HEK293 (cell line): ENCODE measurements at regions not wholly inside any gene's neighbourhood (a gene's known extent, or its start where the extent isn't known, plus 50 kb on each side); places are given as distances from the start of the nearest gene placed in this dataset.

ENCODE experiments used
- CTCF ChIA-PET: fragments of 350-600 bp; formaldehyde crosslinking; extraction: SDS; loops from one replicate; lab custom pipeline; 2021; ENCODE audit warnings: antibody characterized with exemption; lab: Yijun Ruan, JAX
- POLR2A ChIA-PET: fragments of 300-600 bp; formaldehyde crosslinking; extraction: SDS; loops from one replicate; lab custom pipeline; 2020; ENCODE audit warnings: antibody characterized with exemption, inconsistent platforms; lab: Yijun Ruan, JAX
- H3K27ac ChIP-seq: fragments of 200-500 bp; sonication (Bioruptor generic); 2 replicates; pipeline ENCODE4 v1.5.1; 2014; ENCODE audit warnings: low read depth, low read length, control low read depth, inconsistent platforms; ENCODE audit errors: extremely low read depth
- H3K36me3 ChIP-seq, 2 experiments: fragments of 200-500 bp in 1 of 2; sonication (Bioruptor generic) in 1 of 2; 1 replicate in 1 of 2; 2 replicates in 1 of 2; pipeline ENCODE4 v1.5.1; 2014 to 2017; ENCODE audit warnings: inconsistent platforms in 2 of 2, low read length in 2 of 2; ENCODE audit not compliant: control insufficient read depth in 2 of 2, insufficient read depth in 1 of 2
- H3K4me1 ChIP-seq: fragments of 200-500 bp; sonication (Bioruptor generic); 2 replicates; pipeline ENCODE4 v1.5.1; 2014; ENCODE audit warnings: mild to moderate bottlenecking, low read length, inconsistent platforms; ENCODE audit not compliant: control insufficient read depth, insufficient read depth
- H3K4me3 ChIP-seq: 2 replicates; pipeline ENCODE4 v1.5.1; 2011; ENCODE audit warnings: low read depth, mild to moderate bottlenecking, control low read depth, low read length, moderate library complexity
- H3K9me3 ChIP-seq: fragments of 200-500 bp; sonication (Bioruptor generic); 2 replicates; pipeline ENCODE4 v1.5.1; 2014; ENCODE audit warnings: low read depth, low read length, inconsistent platforms; ENCODE audit not compliant: control insufficient read depth, insufficient read depth
- CTCF ChIP-seq: fragments of 450-650 bp; formaldehyde crosslinking; IDR thresholded peaks from 2 replicates; pipeline ENCODE4 v1.5.1; 2016; ENCODE audit warnings: missing biosample characterization, missing genetic modification characterization
- GLI2 ChIP-seq: fragments of 450-650 bp; formaldehyde crosslinking; IDR thresholded peaks from 2 replicates; pipeline ENCODE4; 2017; ENCODE audit warnings: missing biosample characterization, missing genetic modification characterization, low read depth, borderline replicate concordance
- SP3 ChIP-seq: fragments of 450-650 bp; formaldehyde crosslinking; IDR thresholded peaks from 2 replicates; pipeline ENCODE4 v1.5.1; 2016; ENCODE audit warnings: missing biosample characterization, missing genetic modification characterization
- TSHZ1 ChIP-seq: fragments of 450-650 bp; formaldehyde crosslinking; IDR thresholded peaks from 2 replicates; pipeline ENCODE4 v1.5.1; 2016; ENCODE audit warnings: missing biosample characterization, missing genetic modification characterization, borderline replicate concordance
- ZBTB26 ChIP-seq: fragments of 450-650 bp; formaldehyde crosslinking; optimal IDR thresholded peaks from 2 replicates; pipeline ENCODE3; 2016; ENCODE audit warnings: missing biosample characterization, mild to moderate bottlenecking, missing genetic modification characterization
- ZBTB48 ChIP-seq: fragments of 450-650 bp; formaldehyde crosslinking; IDR thresholded peaks from 2 replicates; pipeline ENCODE4 v1.5.1; 2016; ENCODE audit warnings: missing biosample characterization, missing genetic modification characterization
- ZNF155 ChIP-seq: fragments of 450-650 bp; formaldehyde crosslinking; IDR thresholded peaks from 2 replicates; pipeline ENCODE4 v1.5.1; 2016; ENCODE audit warnings: missing biosample characterization, missing genetic modification characterization
- ZNF16 ChIP-seq: fragments of 450-650 bp; formaldehyde crosslinking; IDR thresholded peaks from 2 replicates; pipeline ENCODE4 v1.5.1; 2016; ENCODE audit warnings: low read depth, missing biosample characterization, missing genetic modification characterization
- ZNF488 ChIP-seq: fragments of 450-650 bp; formaldehyde crosslinking; IDR thresholded peaks from 2 replicates; pipeline ENCODE4 v1.5.1; 2016; ENCODE audit warnings: missing biosample characterization, missing genetic modification characterization
- ZNF549 ChIP-seq: fragments of 450-650 bp; IDR thresholded peaks from 2 replicates; pipeline ENCODE4 v1.5.1; 2018; ENCODE audit warnings: missing biosample characterization, missing genetic modification characterization, mild to moderate bottlenecking, inconsistent platforms, moderate library complexity
- ZNF555 ChIP-seq: fragments of 450-650 bp; formaldehyde crosslinking; conservative IDR thresholded peaks from 2 replicates; pipeline ENCODE4 v1.5.1; 2017; ENCODE audit warnings: missing biosample characterization, mild to moderate bottlenecking, missing genetic modification characterization, inconsistent platforms
- ZNF600 ChIP-seq: fragments of 450-650 bp; formaldehyde crosslinking; IDR thresholded peaks from 2 replicates; pipeline ENCODE4 v1.5.1; 2016; ENCODE audit warnings: missing biosample characterization, missing genetic modification characterization
- ZNF621 ChIP-seq: fragments of 450-650 bp; formaldehyde crosslinking; IDR thresholded peaks from 2 replicates; pipeline ENCODE4 v1.5.1; 2017; ENCODE audit warnings: missing biosample characterization, missing genetic modification characterization
- ZNF660 ChIP-seq: fragments of 450-650 bp; IDR thresholded peaks from 2 replicates; pipeline ENCODE4 v1.5.1; 2018; ENCODE audit warnings: missing biosample characterization, mild to moderate bottlenecking, missing genetic modification characterization
- ZNF692 ChIP-seq: fragments of 450-650 bp; formaldehyde crosslinking; IDR thresholded peaks from 2 replicates; pipeline ENCODE4 v1.5.1; 2016; ENCODE audit warnings: missing biosample characterization, missing genetic modification characterization
- ZNF747 ChIP-seq: fragments of 450-650 bp; formaldehyde crosslinking; IDR thresholded peaks from 2 replicates; pipeline ENCODE4 v1.5.1; 2016; ENCODE audit warnings: missing biosample characterization, missing genetic modification characterization
- ZNF791 ChIP-seq: fragments of 450-650 bp; formaldehyde crosslinking; IDR thresholded peaks from 2 replicates; pipeline ENCODE4 v1.5.1; 2016; ENCODE audit warnings: missing biosample characterization, missing genetic modification characterization
- TF ChIP-seq, protein P1 (sequence below): fragments of 450-650 bp; formaldehyde crosslinking; conservative IDR thresholded peaks from 2 replicates; pipeline ENCODE4 v1.5.1; 2016; ENCODE audit warnings: low read depth, missing biosample characterization, missing genetic modification characterization
- TF ChIP-seq, protein P2 (sequence below): fragments of 450-650 bp; formaldehyde crosslinking; IDR thresholded peaks from 2 replicates; pipeline ENCODE4 v1.5.1; 2016; ENCODE audit warnings: missing biosample characterization, missing genetic modification characterization
- TF ChIP-seq, protein P3 (sequence below): fragments of 450-650 bp; formaldehyde crosslinking; IDR thresholded peaks from 2 replicates; pipeline ENCODE4 v1.5.1; 2017; ENCODE audit warnings: missing biosample characterization, missing genetic modification characterization

DNA sequence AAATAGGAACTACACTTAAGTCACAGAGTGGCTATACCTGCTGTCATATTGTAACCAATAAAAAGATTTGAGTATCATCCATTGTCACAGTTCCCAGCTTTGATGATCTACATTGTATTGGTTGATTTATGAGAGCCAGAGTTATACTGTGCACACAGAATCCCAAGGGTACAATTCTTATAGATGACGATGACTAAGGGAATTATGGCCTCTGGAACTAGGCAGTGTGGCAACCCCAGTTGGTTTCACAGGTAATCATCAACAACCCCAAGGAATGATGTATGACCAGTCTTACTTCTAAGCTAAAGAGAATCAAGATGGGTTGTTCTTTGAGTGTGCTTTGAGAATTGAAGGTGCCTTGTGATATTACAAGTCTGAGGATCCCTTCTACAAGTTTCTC, 217.3 kb downstream of the ETAA1 start:
- H3K36me3 ChIP-seq = no peaks in the 10 kb centered on the region
- CTCF ChIA-PET = no interaction called here

More for the DNA sequence above, 217.3 kb downstream of the ETAA1 start:
- Histone ChIP-seq H3K9me3 (no peaks in the 10 kb centered on the region), H3K4me3 (no peak overlapping the region), H3K27ac (no peak overlapping the region), H3K4me1 (0 out of 2 replicates have a peak, but pooled peaks cover 4% of the 10 kb centered on the region)
- POLR2A ChIA-PET = no interaction called here
- TF ChIP-seq ZNF549 (tag by site-specific recombination) (no peak), ZNF155 (no peak), ZNF791 (tag by site-specific recombination) (no peak), ZNF555 (no peak), ZNF16 (no peak), TSHZ1 (tag by site-specific recombination) (no peak), GLI2 (tag by site-specific recombination) (no peak), ZBTB48 (no peak), ZNF621 (tag by site-specific recombination) (no peak), ZNF660 (tag by site-specific recombination) (no peak), ZNF600 (no peak), SP3 (no peak), ZNF488 (no peak), CTCF (tag by site-specific recombination) (no peak), ZNF692 (no peak), ZBTB26 (tag by site-specific recombination) (no peak), ZNF747 (tag by site-specific recombination) (no peak)
- TF ChIP-seq, protein P1, sequence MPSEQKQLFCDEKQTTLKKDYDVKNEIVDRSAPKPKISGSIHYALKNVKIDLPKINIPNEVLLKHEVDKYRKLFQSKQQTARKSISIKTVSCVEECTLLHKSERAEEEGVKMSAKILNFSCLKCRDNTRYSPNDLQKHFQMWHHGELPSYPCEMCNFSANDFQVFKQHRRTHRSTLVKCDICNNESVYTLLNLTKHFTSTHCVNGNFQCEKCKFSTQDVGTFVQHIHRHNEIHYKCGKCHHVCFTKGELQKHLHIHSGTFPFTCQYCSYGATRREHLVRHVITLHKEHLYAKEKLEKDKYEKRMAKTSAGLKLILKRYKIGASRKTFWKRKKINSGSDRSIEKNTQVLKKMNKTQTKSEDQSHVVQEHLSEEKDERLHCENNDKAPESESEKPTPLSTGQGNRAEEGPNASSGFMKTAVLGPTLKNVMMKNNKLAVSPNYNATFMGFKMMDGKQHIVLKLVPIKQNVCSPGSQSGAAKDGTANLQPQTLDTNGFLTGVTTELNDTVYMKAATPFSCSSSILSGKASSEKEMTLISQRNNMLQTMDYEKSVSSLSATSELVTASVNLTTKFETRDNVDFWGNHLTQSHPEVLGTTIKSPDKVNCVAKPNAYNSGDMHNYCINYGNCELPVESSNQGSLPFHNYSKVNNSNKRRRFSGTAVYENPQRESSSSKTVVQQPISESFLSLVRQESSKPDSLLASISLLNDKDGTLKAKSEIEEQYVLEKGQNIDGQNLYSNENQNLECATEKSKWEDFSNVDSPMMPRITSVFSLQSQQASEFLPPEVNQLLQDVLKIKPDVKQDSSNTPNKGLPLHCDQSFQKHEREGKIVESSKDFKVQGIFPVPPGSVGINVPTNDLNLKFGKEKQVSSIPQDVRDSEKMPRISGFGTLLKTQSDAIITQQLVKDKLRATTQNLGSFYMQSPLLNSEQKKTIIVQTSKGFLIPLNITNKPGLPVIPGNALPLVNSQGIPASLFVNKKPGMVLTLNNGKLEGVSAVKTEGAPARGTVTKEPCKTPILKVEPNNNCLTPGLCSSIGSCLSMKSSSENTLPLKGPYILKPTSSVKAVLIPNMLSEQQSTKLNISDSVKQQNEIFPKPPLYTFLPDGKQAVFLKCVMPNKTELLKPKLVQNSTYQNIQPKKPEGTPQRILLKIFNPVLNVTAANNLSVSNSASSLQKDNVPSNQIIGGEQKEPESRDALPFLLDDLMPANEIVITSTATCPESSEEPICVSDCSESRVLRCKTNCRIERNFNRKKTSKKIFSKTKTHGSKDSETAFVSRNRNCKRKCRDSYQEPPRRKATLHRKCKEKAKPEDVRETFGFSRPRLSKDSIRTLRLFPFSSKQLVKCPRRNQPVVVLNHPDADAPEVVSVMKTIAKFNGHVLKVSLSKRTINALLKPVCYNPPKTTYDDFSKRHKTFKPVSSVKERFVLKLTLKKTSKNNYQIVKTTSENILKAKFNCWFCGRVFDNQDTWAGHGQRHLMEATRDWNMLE (tag by site-specific recombination) = no peak
- TF ChIP-seq, protein P2, sequence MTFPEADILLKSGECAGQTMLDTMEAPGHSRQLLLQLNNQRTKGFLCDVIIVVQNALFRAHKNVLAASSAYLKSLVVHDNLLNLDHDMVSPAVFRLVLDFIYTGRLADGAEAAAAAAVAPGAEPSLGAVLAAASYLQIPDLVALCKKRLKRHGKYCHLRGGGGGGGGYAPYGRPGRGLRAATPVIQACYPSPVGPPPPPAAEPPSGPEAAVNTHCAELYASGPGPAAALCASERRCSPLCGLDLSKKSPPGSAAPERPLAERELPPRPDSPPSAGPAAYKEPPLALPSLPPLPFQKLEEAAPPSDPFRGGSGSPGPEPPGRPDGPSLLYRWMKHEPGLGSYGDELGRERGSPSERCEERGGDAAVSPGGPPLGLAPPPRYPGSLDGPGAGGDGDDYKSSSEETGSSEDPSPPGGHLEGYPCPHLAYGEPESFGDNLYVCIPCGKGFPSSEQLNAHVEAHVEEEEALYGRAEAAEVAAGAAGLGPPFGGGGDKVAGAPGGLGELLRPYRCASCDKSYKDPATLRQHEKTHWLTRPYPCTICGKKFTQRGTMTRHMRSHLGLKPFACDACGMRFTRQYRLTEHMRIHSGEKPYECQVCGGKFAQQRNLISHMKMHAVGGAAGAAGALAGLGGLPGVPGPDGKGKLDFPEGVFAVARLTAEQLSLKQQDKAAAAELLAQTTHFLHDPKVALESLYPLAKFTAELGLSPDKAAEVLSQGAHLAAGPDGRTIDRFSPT (tag by site-specific recombination) = no peak
- TF ChIP-seq, protein P3, sequence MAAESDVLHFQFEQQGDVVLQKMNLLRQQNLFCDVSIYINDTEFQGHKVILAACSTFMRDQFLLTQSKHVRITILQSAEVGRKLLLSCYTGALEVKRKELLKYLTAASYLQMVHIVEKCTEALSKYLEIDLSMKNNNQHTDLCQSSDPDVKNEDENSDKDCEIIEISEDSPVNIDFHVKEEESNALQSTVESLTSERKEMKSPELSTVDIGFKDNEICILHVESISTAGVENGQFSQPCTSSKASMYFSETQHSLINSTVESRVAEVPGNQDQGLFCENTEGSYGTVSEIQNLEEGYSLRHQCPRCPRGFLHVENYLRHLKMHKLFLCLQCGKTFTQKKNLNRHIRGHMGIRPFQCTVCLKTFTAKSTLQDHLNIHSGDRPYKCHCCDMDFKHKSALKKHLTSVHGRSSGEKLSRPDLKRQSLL (tag by site-specific recombination) = no peak
